ENCODE measurements at regions not wholly inside any gene's neighbourhood (a gene's known extent, or its start where the extent isn't known, plus 50 kb on each side); places are given as distances from the start of the nearest gene placed in this dataset.

DNA sequence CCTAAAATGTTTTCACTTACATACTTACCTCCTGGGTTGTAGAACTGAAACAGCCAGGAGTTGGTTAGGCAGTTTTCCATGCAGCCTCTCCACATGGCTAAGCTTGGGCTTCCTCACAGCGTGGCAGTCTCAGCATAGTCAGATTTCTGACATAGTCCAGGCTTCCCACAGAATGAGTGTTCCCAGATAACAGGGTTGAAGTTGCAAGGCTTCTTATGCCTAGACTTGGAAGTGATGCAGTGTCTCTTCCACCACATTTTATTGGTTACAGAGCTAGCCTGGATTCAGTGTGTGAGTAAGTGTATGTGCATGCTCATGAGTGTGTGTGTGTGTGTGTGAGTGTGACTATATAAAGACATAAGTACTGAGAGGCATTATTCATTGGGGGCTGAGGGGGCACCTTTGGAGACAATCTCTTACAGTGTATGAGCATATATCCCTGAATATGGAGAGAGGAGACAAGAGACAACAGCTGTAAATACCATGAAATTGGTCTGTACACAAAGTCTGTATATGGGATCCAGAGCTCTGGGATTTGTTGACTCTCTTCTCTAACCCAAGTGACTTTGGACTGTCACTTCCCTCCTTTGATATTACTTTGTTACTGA is 78.1 kb downstream of the ZNF621 start:
- no peak for TF ChIP-seq FOXP2 (optimal IDR thresholded peaks at IDR 0.05; ENCODE audit: control extremely low read depth, extremely low read length, insufficient read depth)
- TF ChIP-seq POLR2AphosphoS5 (IDR thresholded peaks at IDR 0.05; ENCODE audit: borderline replicate concordance, low read depth, low read length): no peak
- no peak for TF ChIP-seq EZH2 (IDR thresholded peaks at IDR 0.05)

All from SK-N-MC (cell line).